ENCODE measurements at regions not wholly inside any gene's neighbourhood (a gene's known extent, or its start where the extent isn't known, plus 50 kb on each side); places are given as distances from the start of the nearest gene placed in this dataset.

GRCh38 chr18:39191058-39191457 lies 1625.5 kb upstream of the CELF4 start:
- H3K4me3 ChIP-seq (ENCODE audit: low read length): no peak overlapping the region
- no peak for TF ChIP-seq CTCF (IDR thresholded peaks at IDR 0.05; ENCODE audit: low read depth, low read length, poor library complexity, severe bottlenecking)
- no peak for TF ChIP-seq EZH2phosphoT487 (IDR thresholded peaks at IDR 0.05; ENCODE audit: borderline replicate concordance, low read length)
- H3F3A ChIP-seq (ENCODE audit: control insufficient read depth, insufficient read depth): no peaks in the 10 kb centered on the region
- no peak overlapping the region for H3K4me2 ChIP-seq (ENCODE audit: low read length)
- no peaks in the 10 kb centered on the region for H3K9me2 ChIP-seq (replicated peaks; ENCODE audit: control insufficient read depth, low read length)
- H4K20me1 ChIP-seq (ENCODE audit: control insufficient read depth, insufficient read depth, low read depth, low read length): no peaks in the 10 kb centered on the region
- H3K27me3 ChIP-seq (ENCODE audit: control insufficient read depth, low read length): no peaks in the 10 kb centered on the region
- H3K27ac ChIP-seq (ENCODE audit: low read depth, low read length): no peak overlapping the region
- no peaks in the 10 kb centered on the region for H3K36me3 ChIP-seq (ENCODE audit: control insufficient read depth, low read length)
- no peaks in the 10 kb centered on the region for H3K79me2 ChIP-seq (ENCODE audit: control insufficient read depth, low read length)
- no peaks in the 10 kb centered on the region for H3K9me3 ChIP-seq (ENCODE audit: control insufficient read depth, insufficient read depth, low read length)
- no peaks in the 10 kb centered on the region for H3K4me1 ChIP-seq (ENCODE audit: control insufficient read depth, low read length)

GRCh38 chr18:39190508-39190907 lies 1624.9 kb upstream of the CELF4 start:
- H3K27ac ChIP-seq (ENCODE audit: low read depth, low read length): no peak overlapping the region

GRCh38 chr18:39188278-39188677 lies 1622.7 kb upstream of the CELF4 start:
- no peaks in the 10 kb centered on the region for H3K4me1 ChIP-seq (ENCODE audit: control insufficient read depth, low read length)
- H4K20me1 ChIP-seq (ENCODE audit: control insufficient read depth, insufficient read depth, low read depth, low read length): no peaks in the 10 kb centered on the region
- no peaks in the 10 kb centered on the region for H3K79me2 ChIP-seq (ENCODE audit: control insufficient read depth, low read length)
- H3K9me2 ChIP-seq (replicated peaks; ENCODE audit: control insufficient read depth, low read length): no peaks in the 10 kb centered on the region
- no peak overlapping the region for H3K27ac ChIP-seq (ENCODE audit: low read depth, low read length)
- no peaks in the 10 kb centered on the region for H3K9me3 ChIP-seq (ENCODE audit: control insufficient read depth, insufficient read depth, low read length)
- no peak overlapping the region for H3K4me2 ChIP-seq (ENCODE audit: low read length)
- TF ChIP-seq EZH2phosphoT487 (IDR thresholded peaks at IDR 0.05; ENCODE audit: borderline replicate concordance, low read length) (no peak), CTCF (IDR thresholded peaks at IDR 0.05; ENCODE audit: low read depth, low read length, poor library complexity, severe bottlenecking) (no peak)
- H3F3A ChIP-seq (ENCODE audit: control insufficient read depth, insufficient read depth): no peaks in the 10 kb centered on the region
- no peaks in the 10 kb centered on the region for H3K27me3 ChIP-seq (ENCODE audit: control insufficient read depth, low read length)
- H3K36me3 ChIP-seq (ENCODE audit: control insufficient read depth, low read length): no peaks in the 10 kb centered on the region
- H3K4me3 ChIP-seq (ENCODE audit: low read length): no peak overlapping the region

More at GRCh38 chr18:39190508-39190907, 1624.9 kb upstream of the CELF4 start:
- TF ChIP-seq CTCF (IDR thresholded peaks at IDR 0.05; ENCODE audit: low read depth, low read length, poor library complexity, severe bottlenecking) (no peak), EZH2phosphoT487 (IDR thresholded peaks at IDR 0.05; ENCODE audit: borderline replicate concordance, low read length) (no peak)
- H4K20me1 ChIP-seq (ENCODE audit: control insufficient read depth, insufficient read depth, low read depth, low read length): no peaks in the 10 kb centered on the region
- no peaks in the 10 kb centered on the region for H3K4me1 ChIP-seq (ENCODE audit: control insufficient read depth, low read length)
- H3K4me3 ChIP-seq (ENCODE audit: low read length): no peak overlapping the region
- no peaks in the 10 kb centered on the region for H3K9me3 ChIP-seq (ENCODE audit: control insufficient read depth, insufficient read depth, low read length)
- H3F3A ChIP-seq (ENCODE audit: control insufficient read depth, insufficient read depth): no peaks in the 10 kb centered on the region
- H3K79me2 ChIP-seq (ENCODE audit: control insufficient read depth, low read length): no peaks in the 10 kb centered on the region
- H3K36me3 ChIP-seq (ENCODE audit: control insufficient read depth, low read length): no peaks in the 10 kb centered on the region
- H3K9me2 ChIP-seq (replicated peaks; ENCODE audit: control insufficient read depth, low read length): no peaks in the 10 kb centered on the region
- H3K27me3 ChIP-seq (ENCODE audit: control insufficient read depth, low read length): no peaks in the 10 kb centered on the region
- no peak overlapping the region for H3K4me2 ChIP-seq (ENCODE audit: low read length)

GRCh38 chr18:39186008-39186407 lies 1620.4 kb upstream of the CELF4 start:
- no peak overlapping the region for H3K4me3 ChIP-seq (ENCODE audit: low read length)
- no peaks in the 10 kb centered on the region for H4K20me1 ChIP-seq (ENCODE audit: control insufficient read depth, insufficient read depth, low read depth, low read length)
- H3K9me3 ChIP-seq (ENCODE audit: control insufficient read depth, insufficient read depth, low read length): no peaks in the 10 kb centered on the region
- no peaks in the 10 kb centered on the region for H3K4me1 ChIP-seq (ENCODE audit: control insufficient read depth, low read length)
- H3K4me2 ChIP-seq (ENCODE audit: low read length): no peak overlapping the region
- no peaks in the 10 kb centered on the region for H3K27me3 ChIP-seq (ENCODE audit: control insufficient read depth, low read length)
- H3K27ac ChIP-seq (ENCODE audit: low read depth, low read length): no peak overlapping the region
- H3F3A ChIP-seq (ENCODE audit: control insufficient read depth, insufficient read depth): no peaks in the 10 kb centered on the region
- H3K79me2 ChIP-seq (ENCODE audit: control insufficient read depth, low read length): no peaks in the 10 kb centered on the region
- H3K36me3 ChIP-seq (ENCODE audit: control insufficient read depth, low read length): no peaks in the 10 kb centered on the region
- no peaks in the 10 kb centered on the region for H3K9me2 ChIP-seq (replicated peaks; ENCODE audit: control insufficient read depth, low read length)
- TF ChIP-seq CTCF (IDR thresholded peaks at IDR 0.05; ENCODE audit: low read depth, low read length, poor library complexity, severe bottlenecking) (no peak), EZH2phosphoT487 (IDR thresholded peaks at IDR 0.05; ENCODE audit: borderline replicate concordance, low read length) (no peak)

All from DOHH2 (cell line).